ENCODE measurements at regions not wholly inside any gene's neighbourhood (a gene's known extent, or its start where the extent isn't known, plus 50 kb on each side); places are given as distances from the start of the nearest gene placed in this dataset.

- no peak for DNase-seq (ENCODE audit: low read depth in 2 of 2, low spot score in 1 of 2)
Measured at GRCh38 chr4:62193761-62194160, 993.6 kb downstream of the ADGRL3 start.

GRCh38 chr4:62191451-62192240, 991.5 kb downstream of the ADGRL3 start:
- DNase-seq (ENCODE audit: low read depth in 2 of 2, low spot score in 1 of 2): no peak

GRCh38 chr4:62170235-62170634, 970.1 kb downstream of the ADGRL3 start:
- DNase-seq (ENCODE audit: low read depth in 2 of 2, low spot score in 1 of 2): no peak

DNA sequence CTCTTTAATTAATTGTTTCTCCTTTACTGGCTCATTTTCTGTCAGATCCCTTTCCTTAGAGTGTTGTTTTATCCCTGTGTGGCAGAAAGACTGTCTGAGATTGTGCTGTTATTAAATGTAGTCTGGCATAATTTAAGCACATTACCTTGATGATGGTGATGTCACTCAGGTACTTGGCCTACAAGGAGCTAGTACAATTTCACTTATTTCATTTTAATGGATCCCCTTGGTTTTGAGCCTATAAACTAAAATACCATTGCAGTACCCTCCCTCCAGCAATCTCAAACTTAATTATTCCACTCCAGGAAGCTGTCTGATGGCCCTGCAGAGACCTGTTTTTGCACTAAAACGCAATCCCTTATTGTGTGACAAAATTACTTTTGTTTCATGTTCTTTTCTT, 968.6 kb downstream of the ADGRL3 start:
- no peak for DNase-seq (ENCODE audit: low read depth in 2 of 2, low spot score in 1 of 2)

DNA sequence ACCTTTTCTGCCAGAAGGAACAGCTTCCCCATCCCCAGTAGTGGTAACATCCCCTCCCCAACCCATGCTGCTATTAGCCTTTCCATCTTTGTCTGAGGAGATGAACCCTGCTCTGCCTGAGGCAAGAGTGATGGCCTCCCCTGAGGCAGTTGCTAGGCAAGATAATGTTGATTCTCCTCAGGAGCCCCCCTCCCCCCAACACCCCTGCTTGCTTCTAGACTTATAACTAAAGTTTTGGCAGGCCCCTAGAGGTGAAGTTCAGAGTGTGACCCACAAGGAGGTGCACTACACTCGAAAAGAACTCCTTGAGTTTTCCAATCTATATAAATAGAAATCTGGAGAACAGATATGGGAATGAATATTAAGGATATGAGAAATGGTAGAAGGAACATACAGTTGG, 962.5 kb downstream of the ADGRL3 start:
- no peak for DNase-seq (ENCODE audit: low read depth in 2 of 2, low spot score in 1 of 2)

DNA sequence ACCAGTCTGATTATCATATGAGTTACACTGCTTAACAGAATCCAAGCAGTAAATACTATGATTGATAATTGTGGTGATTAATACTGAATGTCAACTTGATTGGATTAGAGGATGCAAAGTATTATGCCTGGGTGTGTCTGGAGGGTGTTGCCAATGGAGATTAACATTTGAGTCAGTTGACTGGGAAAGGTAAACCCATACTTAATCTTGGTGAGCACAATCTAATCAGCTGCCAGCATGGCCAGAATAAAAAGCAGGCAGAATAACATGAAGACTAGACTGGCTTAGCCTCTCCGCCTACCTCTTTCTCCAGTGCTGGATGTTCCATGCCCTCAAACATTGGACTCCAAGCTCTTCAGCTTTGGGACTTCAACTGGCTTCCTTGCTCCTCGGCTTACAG, 961.3 kb downstream of the ADGRL3 start:
- DNase-seq (ENCODE audit: low read depth in 2 of 2, low spot score in 1 of 2): no peak

- DNase-seq (ENCODE audit: low read depth in 2 of 2, low spot score in 1 of 2): no peak
Measured at GRCh38 chr4:62159876-62160275, 959.8 kb downstream of the ADGRL3 start.

DNA sequence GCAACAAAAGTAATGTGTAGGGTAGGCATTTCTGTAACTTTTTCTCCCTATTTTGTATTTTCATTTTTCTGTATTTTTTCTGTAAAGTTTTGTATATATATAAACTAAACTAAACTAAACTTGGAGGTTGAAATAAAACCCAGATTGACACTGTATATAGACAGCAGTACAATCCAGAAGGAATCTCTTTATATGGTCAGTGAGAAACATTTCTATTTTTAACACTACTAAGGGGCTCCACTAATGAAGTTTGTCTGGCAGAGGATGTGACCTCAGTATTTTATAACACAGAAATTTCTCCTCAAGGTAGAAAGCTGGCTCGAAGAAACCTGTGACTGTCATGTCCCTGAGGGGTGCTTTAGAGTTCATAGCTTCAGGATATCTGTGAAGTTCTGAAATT, 959.2 kb downstream of the ADGRL3 start:
- no peak for DNase-seq (ENCODE audit: low read depth in 2 of 2, low spot score in 1 of 2)

GRCh38 chr4:62156205-62156604, 956.1 kb downstream of the ADGRL3 start:
- no peak for DNase-seq (ENCODE audit: low read depth in 2 of 2, low spot score in 1 of 2)

- no peak for DNase-seq (ENCODE audit: low read depth in 2 of 2, low spot score in 1 of 2)
Measured at GRCh38 chr4:62145276-62145675, 945.1 kb downstream of the ADGRL3 start.

DNA sequence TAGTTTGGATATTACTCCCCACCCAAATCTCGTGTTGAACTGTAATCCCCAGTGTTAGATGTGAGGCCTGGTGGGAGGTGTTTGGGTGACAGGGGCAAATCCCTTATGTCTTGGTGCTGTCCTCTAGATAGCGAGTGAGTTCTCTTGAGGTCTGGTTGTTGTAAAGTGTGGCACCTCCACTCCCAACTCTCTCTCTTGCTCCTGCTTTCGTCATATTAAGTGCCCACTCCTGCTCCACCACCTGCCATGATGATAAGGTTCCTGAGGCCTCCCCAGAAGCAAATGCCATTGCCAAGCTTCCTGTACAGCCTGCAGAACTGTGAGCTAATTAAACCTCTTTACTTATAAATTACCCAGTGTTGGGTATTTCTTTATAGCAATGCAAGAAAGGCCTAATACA, 944.3 kb downstream of the ADGRL3 start:
- DNase-seq (ENCODE audit: low read depth in 2 of 2, low spot score in 1 of 2): no peak

- no peak for DNase-seq (ENCODE audit: low read depth in 2 of 2, low spot score in 1 of 2)
Measured at GRCh38 chr4:62135565-62136156, 935.5 kb downstream of the ADGRL3 start.

- no peak for DNase-seq (ENCODE audit: low read depth in 2 of 2, low spot score in 1 of 2)
Measured at GRCh38 chr4:62133977-62134376, 933.9 kb downstream of the ADGRL3 start.

DNA sequence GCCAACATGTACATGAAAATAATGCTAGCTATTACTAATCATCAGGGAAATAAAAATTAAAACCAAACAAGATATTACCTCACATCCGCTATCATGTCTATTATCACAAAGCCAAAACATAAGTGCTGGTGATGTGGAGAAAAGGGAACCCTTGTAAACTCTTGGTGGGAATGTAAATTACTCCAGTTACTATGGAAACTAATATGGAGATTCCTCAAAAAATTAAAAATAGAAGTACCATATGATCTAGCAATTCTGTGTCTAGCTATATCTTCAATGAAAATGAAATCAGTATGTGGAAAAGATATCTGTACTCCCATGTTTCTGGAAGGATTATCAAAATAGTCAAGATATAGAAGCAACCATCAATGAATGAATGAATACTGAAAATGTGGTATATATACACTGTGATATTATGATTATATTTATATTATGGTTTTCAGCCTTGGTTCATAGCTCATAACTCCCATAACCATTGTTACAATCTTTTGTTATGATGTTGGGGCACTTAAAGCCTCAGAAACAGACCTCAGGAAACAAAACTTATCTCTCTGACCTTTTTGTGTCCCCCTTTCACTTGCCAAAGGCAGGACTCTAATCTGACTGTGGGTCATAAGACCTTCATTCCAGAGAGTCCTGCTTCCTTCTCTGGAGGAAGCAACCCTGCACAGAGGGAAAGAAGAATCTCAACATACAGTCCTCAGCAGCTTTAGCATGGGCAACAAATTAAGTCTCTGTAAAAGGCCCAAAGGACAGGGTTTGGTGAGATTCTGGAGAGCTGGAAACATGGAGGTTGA, 933.2 kb downstream of the ADGRL3 start:
- DNase-seq (ENCODE audit: low read depth in 2 of 2, low spot score in 1 of 2): no peak

DNA sequence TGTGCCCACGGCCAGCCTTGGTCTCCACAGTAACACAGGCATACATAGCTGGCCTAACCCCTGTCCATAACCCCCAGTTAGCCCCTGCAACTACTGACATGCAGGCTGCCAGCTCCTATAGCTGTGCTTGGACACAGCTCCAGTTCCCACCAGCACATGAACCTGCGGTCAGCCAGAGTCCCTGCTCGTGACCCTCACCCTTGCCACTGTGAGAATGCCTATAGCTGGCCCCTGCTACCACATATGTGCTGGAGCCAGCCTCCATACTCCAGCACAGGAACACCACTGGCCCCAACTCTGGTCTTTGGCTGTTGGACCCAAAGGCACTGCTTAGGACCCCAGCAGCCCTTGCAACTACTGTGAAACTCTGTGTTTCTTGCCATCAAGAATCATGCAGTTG, 930.9 kb downstream of the ADGRL3 start:
- no peak for DNase-seq (ENCODE audit: low read depth in 2 of 2, low spot score in 1 of 2)

DNA sequence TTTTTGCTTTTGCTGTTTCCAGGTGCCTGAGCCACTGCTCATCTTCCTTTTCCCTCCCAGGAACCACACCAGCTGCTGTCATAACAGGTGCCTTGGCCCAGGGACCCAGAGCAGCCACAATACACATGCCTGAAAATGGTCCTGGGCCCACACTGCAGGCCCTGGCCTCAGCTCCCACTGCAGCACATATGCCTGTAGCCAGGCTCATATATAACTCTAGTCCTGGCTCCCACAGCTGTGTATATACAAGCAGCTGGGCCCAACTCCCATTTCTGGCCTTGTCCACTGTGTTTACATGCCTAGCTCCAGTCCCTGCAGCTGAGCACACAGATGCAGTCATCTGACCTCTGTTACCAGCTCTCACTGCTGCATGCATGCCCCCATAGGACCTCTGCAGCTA, 930.5 kb downstream of the ADGRL3 start:
- DNase-seq (ENCODE audit: low read depth in 2 of 2, low spot score in 1 of 2): no peak

DNA sequence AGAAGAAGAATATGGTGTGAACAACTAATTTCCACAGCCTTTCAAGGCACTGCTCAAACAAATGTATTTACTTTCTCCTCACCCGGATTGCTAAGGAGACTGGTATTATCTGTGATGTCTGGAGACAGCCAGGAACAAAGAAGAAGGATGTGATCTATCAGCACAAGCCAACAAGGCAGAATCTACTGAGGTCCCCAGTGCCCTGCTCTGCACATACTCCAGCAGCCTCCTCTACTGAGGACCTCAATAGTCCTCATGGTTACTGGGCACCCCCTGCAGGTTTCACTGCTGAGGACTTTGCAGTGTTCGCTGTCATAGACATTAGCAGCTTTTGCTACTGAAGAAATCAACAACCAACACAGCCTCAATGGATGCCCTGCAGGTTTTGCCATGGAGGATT, 930.1 kb downstream of the ADGRL3 start:
- DNase-seq (ENCODE audit: low read depth in 2 of 2, low spot score in 1 of 2): no peak

Measured in stimulated activated CD8-positive, alpha-beta memory T cell treated with anti-CD3 and anti-CD28 coated beads, Interleukin-4, amount 100 ng/mL, for 1 hour (primary cell).